Left lung (tissue), 4 donors: ENCODE measurements at regions not wholly inside any gene's neighbourhood (a gene's known extent, or its start where the extent isn't known, plus 50 kb on each side); places are given as distances from the start of the nearest gene placed in this dataset.
A peak's percentile ranks its signal among the peaks of the same experiment; 100 is the strongest.

Experiments used
- ATAC-seq: fragments of 200-7000 bp; cut with Tn5 transposase; one replicate; pipeline ENCODE4 v1.9.1; 2020; ENCODE audit warnings: moderate library complexity
- DNase-seq, 4 donors: peaks; one replicate each; pipeline ENCODE4 v3.0.0-alpha.2; 2013 to 2020
- H3K27ac ChIP-seq, 2 donors: fragments of 200-600 bp; sonication (generic) in 1 of 2; one replicate each; pipeline versions ENCODE4 v1.5.0 to v1.8.0; 2020 to 2021
- H3K27me3 ChIP-seq, 2 donors: fragments of 200-600 bp; sonication (generic) in 1 of 2; one replicate each; pipeline versions ENCODE4 v1.5.0 to v1.8.0; 2020 to 2021
- H3K36me3 ChIP-seq, 2 donors: fragments of 200-600 bp; sonication (generic) in 1 of 2; one replicate each; pipeline versions ENCODE4 v1.5.0 to v1.8.0; 2020 to 2021
- H3K4me1 ChIP-seq, 2 donors: fragments of 200-600 bp; one replicate each; pipeline ENCODE4 v1.8.0; 2021
- H3K4me3 ChIP-seq, 2 donors: fragments of 200-600 bp; sonication (generic) in 1 of 2; one replicate each; pipeline versions ENCODE4 v1.5.0 to v1.8.0; 2020 to 2021; ENCODE audit warnings: mild to moderate bottlenecking in 1 of 2
- H3K9me3 ChIP-seq, 2 donors: fragments of 200-600 bp; sonication (generic) in 1 of 2; one replicate each; pipeline versions ENCODE4 v1.5.0 to v1.8.0; 2020 to 2021
- intact Hi-C, 2 donors: fragments of 100-400 bp; cut with DNase I; formaldehyde crosslinking; loops; one replicate each; pipeline versions ENCODE4 v1.11.2 to v1.14.2; 2022
- TF ChIP-seq, protein P1 (sequence below), 2 donors: fragments of 200-600 bp; sonication (generic) in 1 of 2; IDR thresholded peaks; one replicate each; pipeline versions ENCODE4 v1.5.0 to v1.8.0; 2021; ENCODE audit warnings: antibody characterized with exemption in 2 of 2
- donor health status: DM: no; HTN: yes; CAD: no.
- donor health status: DM: no; HTN: no; CAD: no.

DNA sequence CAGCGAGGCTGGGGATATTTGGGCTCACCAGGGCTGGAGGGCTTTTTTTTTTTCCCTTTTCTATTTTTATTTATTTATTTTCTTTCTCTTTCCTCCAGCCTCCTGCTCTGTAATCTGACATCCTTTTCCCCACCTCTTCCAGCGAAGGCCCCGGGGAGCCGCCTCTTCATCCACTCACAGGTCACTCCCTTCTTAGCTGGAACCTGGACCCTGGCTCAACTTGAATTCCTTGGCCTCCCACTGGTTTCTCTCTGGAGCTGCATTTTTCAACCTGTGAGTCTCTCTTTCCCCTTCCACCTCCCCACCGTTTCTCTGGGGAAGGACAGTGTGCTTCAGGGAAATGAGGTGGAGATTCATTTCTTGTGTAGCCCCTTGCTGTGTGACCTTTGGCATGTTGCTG is 82.0 kb downstream of the MRM1 start:
- DNase-seq = peak in 1 of 4 donors; percentile 17
- peaks cover 0 to 29% of the 10 kb centered on the region in 2 donors for H3K27me3 ChIP-seq
- intact Hi-C loops = no loop called here
- no peak overlapping the region for H3K27ac ChIP-seq
- H3K9me3 ChIP-seq = no peaks in the 10 kb centered on the region
- H3K4me3 ChIP-seq = no peak overlapping the region
- H3K36me3 ChIP-seq = no peaks in the 10 kb centered on the region
- TF ChIP-seq, protein P1, sequence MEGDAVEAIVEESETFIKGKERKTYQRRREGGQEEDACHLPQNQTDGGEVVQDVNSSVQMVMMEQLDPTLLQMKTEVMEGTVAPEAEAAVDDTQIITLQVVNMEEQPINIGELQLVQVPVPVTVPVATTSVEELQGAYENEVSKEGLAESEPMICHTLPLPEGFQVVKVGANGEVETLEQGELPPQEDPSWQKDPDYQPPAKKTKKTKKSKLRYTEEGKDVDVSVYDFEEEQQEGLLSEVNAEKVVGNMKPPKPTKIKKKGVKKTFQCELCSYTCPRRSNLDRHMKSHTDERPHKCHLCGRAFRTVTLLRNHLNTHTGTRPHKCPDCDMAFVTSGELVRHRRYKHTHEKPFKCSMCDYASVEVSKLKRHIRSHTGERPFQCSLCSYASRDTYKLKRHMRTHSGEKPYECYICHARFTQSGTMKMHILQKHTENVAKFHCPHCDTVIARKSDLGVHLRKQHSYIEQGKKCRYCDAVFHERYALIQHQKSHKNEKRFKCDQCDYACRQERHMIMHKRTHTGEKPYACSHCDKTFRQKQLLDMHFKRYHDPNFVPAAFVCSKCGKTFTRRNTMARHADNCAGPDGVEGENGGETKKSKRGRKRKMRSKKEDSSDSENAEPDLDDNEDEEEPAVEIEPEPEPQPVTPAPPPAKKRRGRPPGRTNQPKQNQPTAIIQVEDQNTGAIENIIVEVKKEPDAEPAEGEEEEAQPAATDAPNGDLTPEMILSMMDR (IDR thresholded peaks at IDR 0.05) = no peak
- H3K4me1 ChIP-seq = no peaks in the 10 kb centered on the region
- no peak for ATAC-seq

DNA sequence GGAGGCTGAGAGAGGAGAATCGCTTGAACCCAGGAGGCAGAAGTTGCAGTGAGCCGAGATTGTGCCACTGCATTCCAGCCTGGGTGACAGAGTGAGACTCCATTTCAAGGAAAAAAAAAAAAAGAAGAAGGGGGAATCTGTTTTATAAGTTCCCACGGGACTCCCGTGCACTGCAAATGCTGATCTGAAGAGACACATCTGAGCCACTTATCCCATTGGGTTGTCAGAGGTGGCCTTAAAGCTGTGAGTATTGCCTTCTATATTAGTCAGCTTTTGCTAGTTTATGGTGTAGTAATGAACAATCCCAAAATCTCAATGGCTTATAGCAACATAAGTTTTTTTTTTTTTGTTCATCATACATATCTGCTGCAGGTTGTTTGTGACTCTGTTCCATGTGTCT is 82.8 kb downstream of the MRM1 start:
- no peaks in the 10 kb centered on the region for H3K4me1 ChIP-seq
- ATAC-seq = no peak

DNA sequence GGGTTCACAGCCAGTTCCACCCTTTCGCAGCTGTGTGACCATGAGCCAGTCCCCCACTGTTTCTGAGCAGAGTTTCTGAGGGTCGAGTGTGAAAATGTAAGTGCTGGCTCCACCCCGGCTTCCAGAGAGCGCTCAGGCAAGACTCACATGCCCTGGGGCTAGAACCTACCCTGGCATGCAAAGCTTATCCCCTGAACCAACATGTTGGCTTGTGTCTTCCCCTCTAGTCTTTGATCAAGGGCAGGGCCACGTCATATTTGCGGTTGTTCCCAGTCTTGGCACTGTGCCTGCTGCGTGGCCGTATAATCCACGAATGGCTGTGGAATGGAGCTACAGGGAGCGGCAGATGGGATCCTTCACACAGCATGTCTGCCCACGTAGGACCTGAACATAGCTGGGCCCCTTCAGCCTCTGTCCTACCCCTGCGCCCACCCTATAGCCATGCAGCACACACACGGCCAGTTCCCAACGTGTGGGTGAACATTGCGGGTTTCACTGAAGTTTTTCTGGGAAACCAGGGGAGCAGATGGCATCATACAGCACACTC is 84.8 kb downstream of the MRM1 start:
- Histone ChIP-seq H3K9me3 (no peaks in the 10 kb centered on the region), H3K4me1 (no peaks in the 10 kb centered on the region), H3K36me3 (no peaks in the 10 kb centered on the region), H3K27me3 (peaks cover 0 to 48% of the 10 kb centered on the region in 2 donors), H3K4me3 (no peak overlapping the region), H3K27ac (no peak overlapping the region)
- TF ChIP-seq, protein P1 (IDR thresholded peaks at IDR 0.05) = no peak
- intact Hi-C loops = no loop called here
- DNase-seq (peak in 1 of 4 donors; percentile 22), ATAC-seq (no peak)

More for the DNA sequence above, 82.8 kb downstream of the MRM1 start:
- DNase-seq = no peak
- Histone ChIP-seq H3K36me3 (no peaks in the 10 kb centered on the region), H3K9me3 (no peaks in the 10 kb centered on the region), H3K27me3 (peaks cover 0 to 35% of the 10 kb centered on the region in 2 donors), H3K27ac (no peak overlapping the region), H3K4me3 (no peak overlapping the region)
- TF ChIP-seq, protein P1 (IDR thresholded peaks at IDR 0.05) = no peak
- intact Hi-C loops = no loop called here

DNA sequence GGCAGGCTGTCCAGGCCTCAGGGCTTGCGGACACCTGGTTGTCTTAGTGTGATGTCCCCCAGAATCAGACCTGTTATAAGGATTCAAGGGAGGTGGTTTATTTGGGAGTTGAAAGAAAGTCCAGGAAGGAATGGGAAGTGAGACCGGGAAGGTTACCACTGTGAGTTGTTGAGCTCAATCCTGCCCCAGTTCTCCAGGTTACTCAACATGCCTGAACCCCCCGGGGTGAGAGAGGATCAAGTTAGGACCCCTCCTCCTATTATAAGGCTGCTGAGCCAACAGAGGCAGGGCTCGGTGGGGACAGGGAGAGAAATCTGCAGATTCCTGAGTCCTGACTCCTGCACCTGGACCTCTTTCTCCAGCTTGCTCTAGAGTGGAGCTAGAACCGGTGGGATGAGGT is 86.4 kb downstream of the MRM1 start:
- ATAC-seq = no peak
- no peak overlapping the region for H3K27ac ChIP-seq
- TF ChIP-seq, protein P1 (IDR thresholded peaks at IDR 0.05) = no peak
- H3K36me3 ChIP-seq = no peaks in the 10 kb centered on the region
- H3K4me3 ChIP-seq = no peak overlapping the region
- intact Hi-C loops = no loop called here
- no peaks in the 10 kb centered on the region for H3K4me1 ChIP-seq
- no peak for DNase-seq
- H3K27me3 ChIP-seq = peaks cover 0 to 44% of the 10 kb centered on the region in 2 donors
- no peaks in the 10 kb centered on the region for H3K9me3 ChIP-seq

DNA sequence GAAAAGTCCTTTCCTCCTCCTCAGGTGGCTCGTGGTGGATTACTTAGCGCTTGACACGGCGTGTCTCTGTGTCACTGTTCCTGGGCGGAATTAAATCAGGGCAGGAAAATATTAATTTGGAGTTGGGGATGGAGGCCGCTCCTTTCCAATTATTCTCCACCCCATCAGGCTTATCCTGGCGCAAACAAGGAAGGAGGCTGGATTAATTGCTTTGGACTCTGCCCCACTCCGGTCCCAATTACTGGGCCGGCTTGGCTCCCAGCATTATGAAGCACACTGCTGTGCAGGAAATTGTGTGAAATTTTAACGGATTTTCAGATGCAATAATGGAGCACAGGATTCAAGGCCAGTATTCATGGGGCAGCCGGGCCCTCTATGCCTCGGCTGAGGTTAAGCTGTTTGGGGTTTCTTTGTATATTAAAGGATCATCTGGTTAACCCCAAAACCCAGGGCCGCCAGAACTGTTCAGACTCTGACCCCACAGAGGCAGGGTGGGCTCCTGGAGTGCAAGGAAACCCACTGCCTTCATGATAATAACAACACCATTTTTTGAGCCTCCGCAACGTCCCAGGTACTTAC is 87.8 kb downstream of the MRM1 start:
- intact Hi-C loops = no loop called here
- DNase-seq = no peak
- H3K9me3 ChIP-seq = no peaks in the 10 kb centered on the region
- H3K4me1 ChIP-seq = no peaks in the 10 kb centered on the region
- H3K27ac ChIP-seq = no peak overlapping the region
- H3K36me3 ChIP-seq = no peaks in the 10 kb centered on the region
- no peak for ATAC-seq
- no peak overlapping the region for H3K4me3 ChIP-seq
- TF ChIP-seq, protein P1 (IDR thresholded peaks at IDR 0.05) = no peak
- peaks cover 0 to 49% of the 10 kb centered on the region in 2 donors for H3K27me3 ChIP-seq
